ENCODE measurements at regions not wholly inside any gene's neighbourhood (a gene's known extent, or its start where the extent isn't known, plus 50 kb on each side); places are given as distances from the start of the nearest gene placed in this dataset.

GRCh38 chr2:160884056-160884455, 276.2 kb upstream of the TANK start:
- H2AFZ ChIP-seq (ENCODE audit: low read length), result no peak overlapping the region
- no peaks in the 10 kb centered on the region for H3K27me3 ChIP-seq (ENCODE audit: insufficient read depth, low read length, poor library complexity, severe bottlenecking)
- H3K79me2 ChIP-seq (ENCODE audit: insufficient read depth, low read length), result no peaks in the 10 kb centered on the region
- H3K4me3 ChIP-seq (ENCODE audit: low read length, poor library complexity, severe bottlenecking), result no peak overlapping the region
- H3K4me2 ChIP-seq (ENCODE audit: low read depth, low read length, poor library complexity, severe bottlenecking), result no peak overlapping the region
- no peaks in the 10 kb centered on the region for H3K9me2 ChIP-seq (replicated peaks; ENCODE audit: low read depth, low read length)
- no peaks in the 10 kb centered on the region for H4K20me1 ChIP-seq (ENCODE audit: insufficient read depth, low read length, poor library complexity, severe bottlenecking)
- H3K4me1 ChIP-seq (ENCODE audit: insufficient read depth, low read length, poor library complexity, severe bottlenecking), result no peaks in the 10 kb centered on the region
- no peak overlapping the region for H3K9ac ChIP-seq (ENCODE audit: low read depth, low read length, poor library complexity, severe bottlenecking)
- H3K9me3 ChIP-seq (ENCODE audit: insufficient read depth, low read depth, low read length), result no peaks in the 10 kb centered on the region
- H3K36me3 ChIP-seq (ENCODE audit: insufficient read depth, low read length), result no peaks in the 10 kb centered on the region
- TF ChIP-seq, protein P1, sequence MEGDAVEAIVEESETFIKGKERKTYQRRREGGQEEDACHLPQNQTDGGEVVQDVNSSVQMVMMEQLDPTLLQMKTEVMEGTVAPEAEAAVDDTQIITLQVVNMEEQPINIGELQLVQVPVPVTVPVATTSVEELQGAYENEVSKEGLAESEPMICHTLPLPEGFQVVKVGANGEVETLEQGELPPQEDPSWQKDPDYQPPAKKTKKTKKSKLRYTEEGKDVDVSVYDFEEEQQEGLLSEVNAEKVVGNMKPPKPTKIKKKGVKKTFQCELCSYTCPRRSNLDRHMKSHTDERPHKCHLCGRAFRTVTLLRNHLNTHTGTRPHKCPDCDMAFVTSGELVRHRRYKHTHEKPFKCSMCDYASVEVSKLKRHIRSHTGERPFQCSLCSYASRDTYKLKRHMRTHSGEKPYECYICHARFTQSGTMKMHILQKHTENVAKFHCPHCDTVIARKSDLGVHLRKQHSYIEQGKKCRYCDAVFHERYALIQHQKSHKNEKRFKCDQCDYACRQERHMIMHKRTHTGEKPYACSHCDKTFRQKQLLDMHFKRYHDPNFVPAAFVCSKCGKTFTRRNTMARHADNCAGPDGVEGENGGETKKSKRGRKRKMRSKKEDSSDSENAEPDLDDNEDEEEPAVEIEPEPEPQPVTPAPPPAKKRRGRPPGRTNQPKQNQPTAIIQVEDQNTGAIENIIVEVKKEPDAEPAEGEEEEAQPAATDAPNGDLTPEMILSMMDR (conservative IDR thresholded peaks at IDR 0.05; ENCODE audit: low read length), result no peak
- no peak for TF ChIP-seq EZH2phosphoT487 (IDR thresholded peaks at IDR 0.05; ENCODE audit: borderline replicate concordance)
- H3F3A ChIP-seq (ENCODE audit: low read depth), result no peaks in the 10 kb centered on the region

GRCh38 chr2:160889439-160890170, 270.6 kb upstream of the TANK start:
- Histone ChIP-seq H3K27me3 (ENCODE audit: insufficient read depth, low read length, poor library complexity, severe bottlenecking) (peaks cover 11% of the 10 kb centered on the region), H3K9me2 (replicated peaks; ENCODE audit: low read depth, low read length) (no peaks in the 10 kb centered on the region), H3K4me1 (ENCODE audit: insufficient read depth, low read length, poor library complexity, severe bottlenecking) (no peaks in the 10 kb centered on the region), H3K9me3 (ENCODE audit: insufficient read depth, low read depth, low read length) (no peaks in the 10 kb centered on the region), H3K4me3 (ENCODE audit: low read length, poor library complexity, severe bottlenecking) (no peak overlapping the region), H3F3A (ENCODE audit: low read depth) (no peaks in the 10 kb centered on the region), H3K9ac (ENCODE audit: low read depth, low read length, poor library complexity, severe bottlenecking) (no peak overlapping the region), H3K79me2 (ENCODE audit: insufficient read depth, low read length) (no peaks in the 10 kb centered on the region), H2AFZ (ENCODE audit: low read length) (no peak overlapping the region), H3K4me2 (ENCODE audit: low read depth, low read length, poor library complexity, severe bottlenecking) (no peak overlapping the region), H4K20me1 (ENCODE audit: insufficient read depth, low read length, poor library complexity, severe bottlenecking) (no peaks in the 10 kb centered on the region), H3K36me3 (ENCODE audit: insufficient read depth, low read length) (no peaks in the 10 kb centered on the region)
- TF ChIP-seq, protein P1 (conservative IDR thresholded peaks at IDR 0.05; ENCODE audit: low read length), result no peak
- TF ChIP-seq EZH2phosphoT487 (IDR thresholded peaks at IDR 0.05; ENCODE audit: borderline replicate concordance), result no peak

DNA sequence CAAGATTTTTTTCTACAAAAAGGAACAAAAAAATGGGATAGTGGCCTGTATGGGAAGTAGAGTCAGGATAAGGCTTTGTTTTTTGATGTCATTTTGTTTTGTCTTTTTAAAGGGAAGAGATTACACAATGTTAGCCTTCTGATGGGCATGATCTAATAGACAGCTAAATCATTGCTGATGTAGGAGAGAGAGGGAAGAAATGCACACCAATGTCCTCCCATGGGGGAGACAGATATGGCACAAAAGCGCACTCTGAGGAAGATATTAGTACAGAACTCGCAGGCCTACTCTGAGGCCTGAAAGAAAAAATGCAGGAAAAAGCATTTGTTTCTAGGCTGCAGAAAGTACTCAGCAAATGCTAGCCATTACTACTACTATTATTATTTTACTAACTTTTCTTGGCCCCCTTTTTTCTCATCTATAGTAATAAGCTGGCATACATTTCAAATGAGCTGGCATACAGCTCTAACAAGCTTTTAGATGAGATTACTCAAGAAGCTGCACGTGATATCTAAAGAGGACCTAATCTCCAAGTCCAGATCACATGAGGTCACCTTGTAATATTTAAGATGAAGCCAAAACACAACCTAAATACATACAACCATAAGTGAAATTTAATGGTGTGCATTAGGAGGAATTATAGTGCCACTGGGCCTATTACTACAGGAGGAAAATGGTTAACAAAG, 269.4 kb upstream of the TANK start:
- H3K9me3 ChIP-seq (ENCODE audit: insufficient read depth, low read depth, low read length), result no peaks in the 10 kb centered on the region
- H2AFZ ChIP-seq (ENCODE audit: low read length), result no peak overlapping the region
- no peaks in the 10 kb centered on the region for H3F3A ChIP-seq (ENCODE audit: low read depth)
- peaks cover 11% of the 10 kb centered on the region for H3K27me3 ChIP-seq (ENCODE audit: insufficient read depth, low read length, poor library complexity, severe bottlenecking)
- no peaks in the 10 kb centered on the region for H3K4me1 ChIP-seq (ENCODE audit: insufficient read depth, low read length, poor library complexity, severe bottlenecking)
- no peaks in the 10 kb centered on the region for H3K79me2 ChIP-seq (ENCODE audit: insufficient read depth, low read length)
- no peak overlapping the region for H3K4me2 ChIP-seq (ENCODE audit: low read depth, low read length, poor library complexity, severe bottlenecking)
- no peak overlapping the region for H3K4me3 ChIP-seq (ENCODE audit: low read length, poor library complexity, severe bottlenecking)
- TF ChIP-seq, protein P1 (conservative IDR thresholded peaks at IDR 0.05; ENCODE audit: low read length), result no peak
- no peak for TF ChIP-seq EZH2phosphoT487 (IDR thresholded peaks at IDR 0.05; ENCODE audit: borderline replicate concordance)
- no peaks in the 10 kb centered on the region for H4K20me1 ChIP-seq (ENCODE audit: insufficient read depth, low read length, poor library complexity, severe bottlenecking)
- no peak overlapping the region for H3K9ac ChIP-seq (ENCODE audit: low read depth, low read length, poor library complexity, severe bottlenecking)
- H3K9me2 ChIP-seq (replicated peaks; ENCODE audit: low read depth, low read length), result no peaks in the 10 kb centered on the region
- H3K36me3 ChIP-seq (ENCODE audit: insufficient read depth, low read length), result no peaks in the 10 kb centered on the region

Measured in Loucy (cell line).